IMR-90 (cell line): ENCODE measurements at regions not wholly inside any gene's neighbourhood (a gene's known extent, or its start where the extent isn't known, plus 50 kb on each side); places are given as distances from the start of the nearest gene placed in this dataset.

ENCODE experiments used
- ATAC-seq: fragments of 200-7000 bp; cut with Tn5 transposase; 2 replicates; pipeline ENCODE4 v1.9.1; 2020; ENCODE audit warnings: low read depth, mild to moderate bottlenecking, moderate library complexity
- BruUV-seq: library from RNA; stranded (reverse); fragments of 400-500 nt; replicated peaks from 2 replicates; lab custom pipeline; 2021; lab: Mats Ljungman, UMichigan
- CTCF ChIA-PET: fragments of 300-600 bp; formaldehyde crosslinking; extraction: SDS; loops from one replicate; lab custom pipeline; 2021; ENCODE audit warnings: antibody characterized with exemption; lab: Yijun Ruan, JAX
- POLR2A ChIA-PET: fragments of 300-600 bp; sonication (Branson Sonifier 250); formaldehyde crosslinking; loops from one replicate; lab custom pipeline; 2022; ENCODE audit warnings: antibody characterized with exemption; ENCODE audit not compliant: unreplicated experiment; lab: Charles Lee
- DNase-seq: peaks from one replicate; pipeline ENCODE4 v3.0.0; 2013
- H2AFZ ChIP-seq: replicated peaks from 2 replicates; pipeline ENCODE3; 2013; ENCODE audit warnings: low read length, mild to moderate bottlenecking; ENCODE audit not compliant: poor library complexity
- H2AK5ac ChIP-seq: 2 replicates; pipeline ENCODE4 v1.6.1; 2013; ENCODE audit warnings: low read depth, low read length, inconsistent platforms
- H2AK9ac ChIP-seq: replicated peaks from 2 replicates; pipeline ENCODE3; 2013; ENCODE audit warnings: mild to moderate bottlenecking, low read depth, low read length, moderate library complexity; ENCODE audit not compliant: poor library complexity
- H2BK120ac ChIP-seq: 2 replicates; pipeline ENCODE4 v1.6.1; 2013; ENCODE audit warnings: low read depth, low read length, inconsistent platforms
- H2BK15ac ChIP-seq: 3 replicates; pipeline ENCODE4 v1.6.1; 2013; ENCODE audit warnings: low read depth, low read length, inconsistent platforms
- H2BK20ac ChIP-seq: 2 replicates; pipeline ENCODE4 v1.6.1; 2013; ENCODE audit warnings: low read depth, mild to moderate bottlenecking, inconsistent platforms, low read length, moderate library complexity
- H2BK5ac ChIP-seq: 2 replicates; pipeline ENCODE4 v1.6.1; 2013; ENCODE audit warnings: mild to moderate bottlenecking, low read depth, low read length, inconsistent platforms; ENCODE audit not compliant: poor library complexity, severe bottlenecking
- H3K14ac ChIP-seq: replicated peaks from 2 replicates; pipeline ENCODE4 v1.6.1; 2013; ENCODE audit warnings: low read depth, low read length, inconsistent platforms
- H3K18ac ChIP-seq: 2 replicates; pipeline ENCODE4 v1.6.1; 2013; ENCODE audit warnings: low read depth, low read length, control low read depth
- H3K23ac ChIP-seq: 2 replicates; pipeline ENCODE4 v1.6.1; 2013; ENCODE audit warnings: low read depth, low read length, inconsistent platforms
- H3K27ac ChIP-seq: 2 replicates; pipeline ENCODE4 v1.5.1; 2013; ENCODE audit warnings: mild to moderate bottlenecking, control low read depth, low read length; ENCODE audit not compliant: insufficient read depth
- H3K27me3 ChIP-seq: 2 replicates; pipeline ENCODE4 v1.6.1; 2013; ENCODE audit warnings: low read length; ENCODE audit not compliant: control insufficient read depth, insufficient read depth
- H3K36me3 ChIP-seq: 2 replicates; pipeline ENCODE4 v1.6.1; 2013; ENCODE audit warnings: low read length, mixed read lengths; ENCODE audit not compliant: control insufficient read depth, insufficient read depth
- H3K4ac ChIP-seq: 2 replicates; pipeline ENCODE4 v1.6.1; 2013; ENCODE audit warnings: low read depth, low read length, inconsistent platforms
- H3K4me1 ChIP-seq: 2 replicates; pipeline ENCODE4 v1.6.1; 2013; ENCODE audit warnings: low read length, mixed read lengths; ENCODE audit not compliant: control insufficient read depth, insufficient read depth
- H3K4me2 ChIP-seq: 2 replicates; pipeline ENCODE4 v1.6.1; 2013; ENCODE audit warnings: low read depth, mild to moderate bottlenecking, control low read depth, low read length, moderate library complexity
- H3K4me3 ChIP-seq: 2 replicates; pipeline ENCODE4 v1.5.1; 2013; ENCODE audit warnings: low read depth, mild to moderate bottlenecking, control low read depth, low read length, moderate library complexity; ENCODE audit not compliant: insufficient read depth
- H3K56ac ChIP-seq: 2 replicates; pipeline ENCODE4 v1.6.1; 2013; ENCODE audit warnings: low read length, inconsistent platforms; ENCODE audit not compliant: insufficient read depth; ENCODE audit errors: extremely low read depth
- H3K79me1 ChIP-seq, 2 experiments: 2 replicates each; pipeline ENCODE4 v1.6.1; 2013; ENCODE audit warnings: low read length in 2 of 2, inconsistent platforms in 1 of 2, low read depth in 1 of 2
- H3K9ac ChIP-seq: 2 replicates; pipeline ENCODE4 v1.6.1; 2013; ENCODE audit warnings: low read depth, low read length, control low read depth
- H3K9me1 ChIP-seq: 2 replicates; pipeline ENCODE4 v1.6.1; 2013; ENCODE audit warnings: low read length, inconsistent platforms; ENCODE audit not compliant: insufficient read depth
- H3K9me3 ChIP-seq: 2 replicates; pipeline ENCODE4 v1.6.1; 2013; ENCODE audit warnings: low read length; ENCODE audit not compliant: control insufficient read depth, insufficient read depth
- H4K20me1 ChIP-seq: 2 replicates; pipeline ENCODE4 v1.6.1; 2013; ENCODE audit warnings: low read length, inconsistent platforms; ENCODE audit not compliant: insufficient read depth
- H4K5ac ChIP-seq: 2 replicates; pipeline ENCODE4 v1.6.1; 2013; ENCODE audit warnings: mild to moderate bottlenecking, low read depth, low read length, control low read depth
- H4K8ac ChIP-seq, 2 experiments: 2 replicates each; pipeline ENCODE4 v1.6.1; 2013; ENCODE audit warnings: low read depth in 2 of 2, low read length in 2 of 2, control low read depth in 1 of 2, inconsistent platforms in 1 of 2
- H4K91ac ChIP-seq: 2 replicates; pipeline ENCODE4 v1.6.1; 2013; ENCODE audit warnings: low read depth, low read length, inconsistent platforms; ENCODE audit not compliant: insufficient read depth
- POLR2A ChIP-seq: IDR thresholded peaks from 2 replicates; pipeline ENCODE4 v1.6.1; 2012; ENCODE audit warnings: mild to moderate bottlenecking, low read depth, low read length
- WGBS, 2 experiments: methylation state at CpG; one replicate each; pipeline versions ENCODE4 v1.1.5 to v1.1.7; 2013; ENCODE audit warnings: missing lambda C conversion rate in 2 of 2; ENCODE audit not compliant: insufficient read length in 1 of 2; ENCODE audit errors: extremely low coverage in 2 of 2; 5-methylcytosine and 5-hydroxymethylcytosine counted together
- dilution Hi-C: fragments of 300-500 bp; cut with HindIII; formaldehyde crosslinking; loops from one replicate; pipeline ENCODE4 v1.14.3; 2018; ENCODE audit warnings: low sequenced_read_pairs; ENCODE audit not compliant: unreplicated experiment
- in situ Hi-C: fragments of 300-500 bp; cut with MboI; formaldehyde crosslinking; loops from 3 replicates; pipeline ENCODE4 v1.14.3; 2019; ENCODE audit warnings: low sequenced_read_pairs, inconsistent platforms, mixed read lengths
- intact Hi-C: fragments of 100-400 bp; cut with micrococcal nuclease; formaldehyde crosslinking; loops from 2 replicates; pipeline ENCODE4 v1.10.0; 2022

DNA sequence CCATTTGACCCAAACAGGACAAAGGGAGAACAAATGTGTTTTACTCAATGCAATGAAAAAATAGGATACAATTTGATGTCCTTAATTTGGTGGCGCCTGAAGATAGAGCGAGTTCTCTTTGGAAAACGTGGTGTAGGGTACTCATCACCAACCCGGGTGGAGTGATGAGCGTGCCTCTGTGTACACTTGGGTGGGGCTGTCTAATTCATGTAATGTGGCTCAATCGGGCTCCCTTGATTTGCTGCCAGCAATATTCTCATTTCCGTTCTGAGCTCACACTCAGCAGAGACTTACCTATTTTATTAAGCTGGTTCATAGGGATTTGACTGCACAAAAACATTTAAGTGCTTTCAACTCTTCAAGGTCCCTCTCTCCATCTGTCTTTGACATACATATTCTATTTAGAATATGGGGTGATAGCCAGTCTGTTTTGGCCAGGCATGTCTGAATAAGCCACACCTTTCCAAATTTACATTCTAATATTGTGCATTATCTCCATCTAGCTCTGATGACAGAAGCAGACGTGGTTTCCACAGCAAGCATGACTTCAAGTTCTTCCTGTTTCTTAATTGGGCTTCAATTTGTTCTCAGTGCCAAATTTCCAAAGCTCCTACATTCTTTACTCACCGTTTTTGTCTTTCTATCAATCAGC lies 162.5 kb downstream of the IRX2 start:
- Histone ChIP-seq H3K79me1 (no peaks in the 10 kb centered on the region), H3K27me3 (no peaks in the 10 kb centered on the region), H3K4me2 (no peak overlapping the region), H3K18ac (no peak overlapping the region), H3K4me1 (no peaks in the 10 kb centered on the region), H3K4me3 (no peak overlapping the region), H3K27ac (no peak overlapping the region), H2BK20ac (no peak overlapping the region), H4K91ac (no peak overlapping the region), H2BK15ac (no peak overlapping the region), H3K9me3 (peaks cover 33% of the 10 kb centered on the region), H3K9ac (no peak overlapping the region), H3K4ac (no peak overlapping the region), H3K9me1 (no peaks in the 10 kb centered on the region), H4K8ac (no peak overlapping the region), H2AK9ac (no peak overlapping the region), H3K14ac (no peak overlapping the region), H4K5ac (no peak overlapping the region), H2BK5ac (no peak overlapping the region), H2AFZ (no peak overlapping the region), H3K56ac (no peak overlapping the region), H3K36me3 (no peaks in the 10 kb centered on the region), H2AK5ac (no peak overlapping the region), H3K23ac (no peak overlapping the region), H4K20me1 (no peaks in the 10 kb centered on the region), H2BK120ac (no peak overlapping the region)
- intact Hi-C loops (no loop called here), dilution Hi-C loops (no loop called here), in situ Hi-C loops (no loop called here)
- BruUV-seq, result no TSS peak
- POLR2A ChIA-PET, result no interaction called here
- CTCF ChIA-PET, result no interaction called here
- DNase-seq, result no peak
- no peak for ATAC-seq
- 60% methylated on average over 3 of the region's 9 CpGs; no CpG with 5 or more reads in 1 of the 2 experiments for WGBS, 2 experiments
- no peak for TF ChIP-seq POLR2A
